ENCODE measurements at regions not wholly inside any gene's neighbourhood (a gene's known extent, or its start where the extent isn't known, plus 50 kb on each side); places are given as distances from the start of the nearest gene placed in this dataset.
"Not testable (repeated sequence)": the region's sequence is repeated elsewhere in the genome, so short reads cannot be mapped to it uniquely, and the experiment has no call there.

- Mint-ChIP-seq H3K36me3 (peaks cover 6% of the 10 kb centered on the region), H3K4me1 (ENCODE audit: unreplicated experiment) (peaks cover 5% of the 10 kb centered on the region), H3K27me3 (no peaks in the 10 kb centered on the region), H3K9me3 (no peaks in the 10 kb centered on the region), H3K27ac (no peak overlapping the region), H3K4me3 (no peak overlapping the region)
- no peak for TF ChIP-seq CTCF (conservative IDR thresholded peaks at IDR 0.05)
- DNase-seq (ENCODE audit: extremely low spot score, unreplicated experiment) = no peak
Observed at GRCh38 chr5:93990504-93991070, 249.2 kb upstream of the POU5F2 start.

GRCh38 chr5:93985940-93986570 lies 244.7 kb upstream of the POU5F2 start:
- H3K27ac Mint-ChIP-seq; H3K4me1 Mint-ChIP-seq (ENCODE audit: unreplicated experiment); DNase-seq (ENCODE audit: extremely low spot score, unreplicated experiment); H3K36me3 Mint-ChIP-seq; H3K9me3 Mint-ChIP-seq; H3K27me3 Mint-ChIP-seq; H3K4me3 Mint-ChIP-seq: not testable (repeated sequence)

GRCh38 chr5:93978222-93978621 lies 236.8 kb upstream of the POU5F2 start:
- no peak for TF ChIP-seq CTCF (conservative IDR thresholded peaks at IDR 0.05)
- Mint-ChIP-seq H3K4me1 (ENCODE audit: unreplicated experiment) (no peaks in the 10 kb centered on the region), H3K4me3 (no peak overlapping the region), H3K9me3 (peaks cover 27% of the 10 kb centered on the region), H3K27ac (no peak overlapping the region), H3K36me3 (peaks cover 29% of the 10 kb centered on the region), H3K27me3 (no peaks in the 10 kb centered on the region)
- no peak for DNase-seq (ENCODE audit: extremely low spot score, unreplicated experiment)

DNA sequence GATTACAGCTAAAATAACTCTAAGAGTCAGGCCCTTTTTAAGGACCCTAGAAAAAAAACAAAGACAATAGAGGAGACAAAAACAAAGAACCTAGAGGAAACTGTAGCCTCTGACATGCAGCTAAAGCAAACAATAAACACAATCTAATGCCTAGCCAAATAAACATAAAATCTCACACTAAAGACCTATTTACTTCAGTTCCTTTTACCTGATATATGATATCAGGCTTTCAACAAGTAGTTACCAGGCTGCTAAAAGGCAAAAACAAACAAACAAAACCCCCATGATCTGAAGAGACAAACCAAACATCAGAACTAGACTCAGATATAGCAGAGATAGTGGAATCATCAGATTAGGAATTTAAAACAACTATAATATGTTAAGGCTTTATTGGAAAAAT lies 226.5 kb upstream of the POU5F2 start:
- Mint-ChIP-seq H3K4me3 (no peak overlapping the region), H3K27ac (no peak overlapping the region), H3K9me3 (no peaks in the 10 kb centered on the region), H3K27me3 (no peaks in the 10 kb centered on the region), H3K36me3 (peaks cover 5% of the 10 kb centered on the region), H3K4me1 (ENCODE audit: unreplicated experiment) (no peaks in the 10 kb centered on the region)
- no peak for TF ChIP-seq CTCF (conservative IDR thresholded peaks at IDR 0.05)
- no peak for DNase-seq (ENCODE audit: extremely low spot score, unreplicated experiment)

DNA sequence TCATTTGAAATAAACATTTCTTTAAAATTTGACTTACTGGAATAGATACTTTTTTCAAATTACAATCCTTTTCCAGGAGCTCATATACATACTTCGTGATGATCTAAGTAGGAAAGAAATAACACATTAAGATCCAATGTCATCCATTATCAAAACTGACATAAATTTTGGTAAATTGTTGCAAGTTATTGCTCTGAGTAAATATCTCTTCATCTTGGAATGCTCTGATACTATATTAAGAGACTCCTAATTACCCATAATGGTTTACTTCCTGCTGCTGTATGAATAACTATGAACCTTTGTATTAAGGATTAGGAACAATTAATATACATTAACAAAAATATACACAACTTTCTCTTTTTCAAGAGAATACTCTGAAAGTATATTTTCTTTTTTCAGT lies 223.0 kb upstream of the POU5F2 start:
- Mint-ChIP-seq H3K9me3 (no peaks in the 10 kb centered on the region), H3K4me3 (no peak overlapping the region), H3K4me1 (ENCODE audit: unreplicated experiment) (no peaks in the 10 kb centered on the region), H3K27me3 (no peaks in the 10 kb centered on the region), H3K36me3 (peaks cover 5% of the 10 kb centered on the region), H3K27ac (no peak overlapping the region)
- no peak for DNase-seq (ENCODE audit: extremely low spot score, unreplicated experiment)
- no peak for TF ChIP-seq CTCF (conservative IDR thresholded peaks at IDR 0.05)

GRCh38 chr5:93960042-93960441 lies 218.6 kb upstream of the POU5F2 start:
- no peak for DNase-seq (ENCODE audit: extremely low spot score, unreplicated experiment)
- Mint-ChIP-seq H3K4me1 (ENCODE audit: unreplicated experiment) (no peaks in the 10 kb centered on the region), H3K27me3 (no peaks in the 10 kb centered on the region), H3K4me3 (no peak overlapping the region), H3K36me3 (no peaks in the 10 kb centered on the region), H3K27ac (no peak overlapping the region), H3K9me3 (no peaks in the 10 kb centered on the region)
- TF ChIP-seq CTCF (conservative IDR thresholded peaks at IDR 0.05) = no peak
